ENCODE measurements at regions not wholly inside any gene's neighbourhood (a gene's known extent, or its start where the extent isn't known, plus 50 kb on each side); places are given as distances from the start of the nearest gene placed in this dataset.

DNA sequence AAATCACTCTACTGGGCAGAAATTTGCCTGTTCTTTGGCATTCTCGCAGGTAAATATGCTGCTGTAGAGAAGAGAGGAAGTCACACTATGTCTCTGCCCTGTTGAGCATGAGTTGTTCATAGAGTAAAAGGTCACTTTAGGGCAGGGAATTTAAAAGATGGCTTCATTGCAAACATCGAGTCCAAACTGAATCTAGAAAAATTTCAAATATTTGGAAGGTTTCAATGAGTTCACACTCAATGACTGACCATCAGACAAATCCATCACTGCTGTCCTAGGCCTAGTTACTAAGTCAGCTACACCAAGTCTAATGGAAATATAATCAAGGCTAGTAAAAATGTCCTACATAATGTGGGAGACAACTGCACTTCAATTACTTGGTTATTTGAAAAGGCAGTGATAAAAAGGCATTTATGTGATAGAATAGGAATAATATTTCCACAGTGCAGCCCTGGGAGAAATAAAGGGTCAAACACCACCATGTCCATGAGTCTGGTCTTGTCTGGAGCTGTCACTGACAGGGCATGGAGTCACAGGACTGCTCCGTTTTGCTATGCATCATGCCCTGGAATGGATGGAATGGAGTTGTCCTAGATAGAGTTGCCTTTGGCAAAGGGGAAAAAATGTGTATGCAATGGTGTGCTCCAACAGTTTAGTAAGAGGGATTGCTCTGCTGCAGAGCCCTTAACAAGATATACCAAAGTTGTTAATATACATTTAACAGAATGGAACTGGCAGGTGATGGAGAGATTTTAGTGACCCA is 218.5 kb upstream of the DAPK1 start:
- no peak for TF ChIP-seq SIN3A (IDR thresholded peaks at IDR 0.05; ENCODE audit: borderline replicate concordance, insufficient read depth, low read length)
- TF ChIP-seq, protein P1, sequence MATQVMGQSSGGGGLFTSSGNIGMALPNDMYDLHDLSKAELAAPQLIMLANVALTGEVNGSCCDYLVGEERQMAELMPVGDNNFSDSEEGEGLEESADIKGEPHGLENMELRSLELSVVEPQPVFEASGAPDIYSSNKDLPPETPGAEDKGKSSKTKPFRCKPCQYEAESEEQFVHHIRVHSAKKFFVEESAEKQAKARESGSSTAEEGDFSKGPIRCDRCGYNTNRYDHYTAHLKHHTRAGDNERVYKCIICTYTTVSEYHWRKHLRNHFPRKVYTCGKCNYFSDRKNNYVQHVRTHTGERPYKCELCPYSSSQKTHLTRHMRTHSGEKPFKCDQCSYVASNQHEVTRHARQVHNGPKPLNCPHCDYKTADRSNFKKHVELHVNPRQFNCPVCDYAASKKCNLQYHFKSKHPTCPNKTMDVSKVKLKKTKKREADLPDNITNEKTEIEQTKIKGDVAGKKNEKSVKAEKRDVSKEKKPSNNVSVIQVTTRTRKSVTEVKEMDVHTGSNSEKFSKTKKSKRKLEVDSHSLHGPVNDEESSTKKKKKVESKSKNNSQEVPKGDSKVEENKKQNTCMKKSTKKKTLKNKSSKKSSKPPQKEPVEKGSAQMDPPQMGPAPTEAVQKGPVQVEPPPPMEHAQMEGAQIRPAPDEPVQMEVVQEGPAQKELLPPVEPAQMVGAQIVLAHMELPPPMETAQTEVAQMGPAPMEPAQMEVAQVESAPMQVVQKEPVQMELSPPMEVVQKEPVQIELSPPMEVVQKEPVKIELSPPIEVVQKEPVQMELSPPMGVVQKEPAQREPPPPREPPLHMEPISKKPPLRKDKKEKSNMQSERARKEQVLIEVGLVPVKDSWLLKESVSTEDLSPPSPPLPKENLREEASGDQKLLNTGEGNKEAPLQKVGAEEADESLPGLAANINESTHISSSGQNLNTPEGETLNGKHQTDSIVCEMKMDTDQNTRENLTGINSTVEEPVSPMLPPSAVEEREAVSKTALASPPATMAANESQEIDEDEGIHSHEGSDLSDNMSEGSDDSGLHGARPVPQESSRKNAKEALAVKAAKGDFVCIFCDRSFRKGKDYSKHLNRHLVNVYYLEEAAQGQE (IDR thresholded peaks at IDR 0.05; ENCODE audit: insufficient read depth in 1 of 2, low read depth in 2 of 2, low read length in 2 of 2), result no peak
- no peak for TF ChIP-seq TAF1 (IDR thresholded peaks at IDR 0.05; ENCODE audit: borderline replicate concordance, insufficient read depth, low read length)
- TF ChIP-seq POLR2AphosphoS5 (IDR thresholded peaks at IDR 0.05; ENCODE audit: low read depth, low read length), result no peak
- no peak for TF ChIP-seq FOXP2 (optimal IDR thresholded peaks at IDR 0.05; ENCODE audit: borderline replicate concordance, extremely low read depth, extremely low read length, insufficient read depth)

DNA sequence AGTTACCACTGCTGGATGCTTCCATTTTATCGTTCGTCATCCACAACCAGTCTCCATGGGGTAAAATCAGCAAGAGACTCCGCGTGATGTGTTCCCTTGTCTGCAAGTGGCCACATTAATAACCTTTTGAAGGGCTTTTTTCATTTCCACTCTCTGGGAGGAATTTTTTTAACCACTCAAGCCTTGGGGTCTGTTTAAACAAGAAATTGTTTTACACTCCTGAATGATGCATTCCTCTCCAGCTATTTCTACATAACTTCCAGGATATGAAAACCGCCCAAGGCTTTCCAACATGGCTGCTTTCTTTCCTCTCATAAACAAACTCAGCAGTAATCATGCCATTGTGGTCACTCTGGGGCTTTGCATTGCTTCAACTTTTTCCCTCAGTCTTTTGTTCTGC is 217.2 kb upstream of the DAPK1 start:
- TF ChIP-seq, protein P1 (IDR thresholded peaks at IDR 0.05; ENCODE audit: insufficient read depth in 1 of 2, low read depth in 2 of 2, low read length in 2 of 2), result no peak

DNA sequence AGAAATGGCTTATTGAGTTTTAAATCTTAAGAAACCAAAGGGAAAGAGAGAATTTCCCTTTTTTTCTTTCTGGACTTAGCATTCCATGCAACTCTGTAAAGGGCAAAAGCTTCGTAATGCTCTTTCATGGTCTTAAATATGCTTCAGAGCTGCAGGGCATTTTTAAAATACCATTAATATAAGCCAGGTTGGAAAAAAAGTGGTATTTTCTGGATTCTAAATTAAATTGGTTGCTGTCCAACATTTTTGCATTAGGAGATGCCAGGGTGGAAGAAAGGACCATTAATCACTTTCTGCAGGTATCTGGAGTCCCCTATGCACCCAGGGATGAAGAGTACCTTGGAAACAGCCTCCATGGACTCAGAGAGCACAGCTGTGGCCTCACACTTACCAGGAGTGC is 215.1 kb upstream of the DAPK1 start:
- TF ChIP-seq POLR2AphosphoS5 (IDR thresholded peaks at IDR 0.05; ENCODE audit: low read depth, low read length) (no peak), SIN3A (IDR thresholded peaks at IDR 0.05; ENCODE audit: borderline replicate concordance, insufficient read depth, low read length) (no peak), FOXP2 (optimal IDR thresholded peaks at IDR 0.05; ENCODE audit: borderline replicate concordance, extremely low read depth, extremely low read length, insufficient read depth) (no peak), TAF1 (IDR thresholded peaks at IDR 0.05; ENCODE audit: borderline replicate concordance, insufficient read depth, low read length) (no peak)
- TF ChIP-seq, protein P1 (IDR thresholded peaks at IDR 0.05; ENCODE audit: insufficient read depth in 1 of 2, low read depth in 2 of 2, low read length in 2 of 2), result no peak

DNA sequence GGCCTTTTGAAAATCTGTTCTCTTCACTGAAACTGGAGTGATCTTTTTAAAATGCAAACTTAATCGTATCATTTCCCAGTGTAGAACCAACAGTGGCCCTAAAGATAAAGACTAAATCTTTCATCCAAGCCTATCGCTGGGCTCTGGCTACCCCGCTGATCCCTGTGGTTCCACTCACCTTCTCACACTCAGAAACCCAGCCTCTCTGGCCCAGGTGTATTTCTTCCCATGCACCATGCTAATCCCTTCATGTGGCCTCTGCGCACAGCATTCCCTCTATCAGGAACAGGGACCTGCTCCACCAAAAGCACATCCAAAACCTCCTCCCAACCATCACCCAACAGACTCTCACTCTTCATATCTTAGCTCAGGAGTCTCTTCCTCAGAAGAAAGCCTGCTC is 214.1 kb upstream of the DAPK1 start:
- no peak for TF ChIP-seq POLR2AphosphoS5 (IDR thresholded peaks at IDR 0.05; ENCODE audit: low read depth, low read length)

DNA sequence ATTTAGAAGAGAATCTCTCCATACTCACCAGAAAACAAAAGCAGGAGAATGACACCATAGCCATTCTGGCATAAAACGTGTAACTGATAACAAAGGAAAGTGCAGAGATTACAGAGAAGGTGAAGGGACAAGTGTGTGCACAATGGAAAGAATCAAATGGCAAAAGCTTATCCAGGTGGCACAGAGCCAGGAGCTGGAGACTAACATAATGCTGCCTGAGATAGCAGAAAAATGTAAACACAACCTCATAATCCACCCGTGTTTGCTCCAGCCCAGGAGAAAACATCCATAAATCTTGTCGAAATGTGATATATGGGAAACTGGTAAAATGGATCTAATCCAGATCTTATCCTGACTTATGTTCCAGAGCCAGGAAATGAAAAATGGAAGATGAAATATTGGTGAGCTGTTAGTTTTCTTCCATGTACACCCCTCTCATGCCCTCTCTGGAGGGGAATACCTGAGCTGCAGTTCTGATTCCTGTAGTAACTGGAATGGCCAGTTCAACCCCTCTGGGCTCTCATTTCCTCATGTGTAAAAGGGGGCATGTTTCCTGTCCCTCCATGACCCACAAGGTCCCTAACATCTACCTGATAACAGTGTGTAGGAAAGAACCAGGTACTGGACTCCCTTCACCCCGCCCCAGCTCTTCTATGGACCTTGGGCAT is 212.3 kb upstream of the DAPK1 start:
- TF ChIP-seq SIN3A (IDR thresholded peaks at IDR 0.05; ENCODE audit: borderline replicate concordance, insufficient read depth, low read length) (no peak), TAF1 (IDR thresholded peaks at IDR 0.05; ENCODE audit: borderline replicate concordance, insufficient read depth, low read length) (no peak), FOXP2 (optimal IDR thresholded peaks at IDR 0.05; ENCODE audit: borderline replicate concordance, extremely low read depth, extremely low read length, insufficient read depth) (no peak), POLR2AphosphoS5 (IDR thresholded peaks at IDR 0.05; ENCODE audit: low read depth, low read length) (no peak)
- TF ChIP-seq, protein P1 (IDR thresholded peaks at IDR 0.05; ENCODE audit: insufficient read depth in 1 of 2, low read depth in 2 of 2, low read length in 2 of 2), result no peak

Measured in PFSK-1 (cell line).